ENCODE measurements at regions not wholly inside any gene's neighbourhood (a gene's known extent, or its start where the extent isn't known, plus 50 kb on each side); places are given as distances from the start of the nearest gene placed in this dataset.
A peak's percentile ranks its signal among the peaks of the same experiment; 100 is the strongest.

DNA sequence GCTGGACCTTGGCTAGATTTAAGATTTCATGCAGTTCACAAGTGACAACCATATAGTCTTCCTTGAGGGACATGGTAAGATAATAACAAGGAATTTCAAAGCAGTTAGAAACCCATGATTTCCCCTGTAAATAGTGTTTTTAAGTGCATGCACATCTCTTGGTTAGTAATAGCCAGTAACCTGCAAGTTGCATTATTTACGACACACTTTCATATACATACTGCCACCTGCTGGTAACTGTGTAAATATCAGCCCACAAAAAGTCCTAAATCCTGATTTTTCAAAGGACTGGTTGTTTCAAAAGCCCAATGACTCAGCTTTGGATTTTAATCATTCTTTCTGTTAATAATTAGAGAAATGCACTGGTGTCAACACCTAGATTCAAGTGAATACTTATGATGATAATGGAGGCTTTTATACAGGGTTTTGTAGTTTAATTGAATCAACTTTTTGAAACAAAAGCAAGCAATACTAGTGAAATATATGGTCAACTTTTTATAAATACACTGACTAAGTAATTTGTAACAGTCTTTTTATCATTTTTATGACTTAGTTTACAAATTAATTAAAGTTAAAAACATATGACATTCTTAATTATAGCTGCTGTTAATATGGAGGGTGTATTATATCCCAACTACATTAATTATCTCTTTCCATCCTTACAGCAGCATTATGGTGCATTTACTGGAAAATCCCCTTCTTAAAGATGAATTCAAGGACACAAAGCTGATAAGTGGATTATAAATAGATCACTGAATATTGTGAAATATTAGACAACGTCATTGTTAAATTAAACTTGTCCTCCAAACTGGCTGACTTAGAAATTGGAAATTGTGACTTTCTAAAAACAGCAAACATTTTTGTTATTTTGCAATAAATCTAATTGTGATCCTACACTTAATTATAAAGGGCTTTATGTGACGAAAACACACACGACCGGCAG lies 367.7 kb upstream of the SEMA3D start:
- TF ChIP-seq JUND (IDR thresholded peaks at IDR 0.05): no peak
- TF ChIP-seq POLR2A (IDR thresholded peaks at IDR 0.05; ENCODE audit: borderline replicate concordance, extremely low read depth, insufficient read depth, insufficient read length): no peak
- TF ChIP-seq, protein P1, sequence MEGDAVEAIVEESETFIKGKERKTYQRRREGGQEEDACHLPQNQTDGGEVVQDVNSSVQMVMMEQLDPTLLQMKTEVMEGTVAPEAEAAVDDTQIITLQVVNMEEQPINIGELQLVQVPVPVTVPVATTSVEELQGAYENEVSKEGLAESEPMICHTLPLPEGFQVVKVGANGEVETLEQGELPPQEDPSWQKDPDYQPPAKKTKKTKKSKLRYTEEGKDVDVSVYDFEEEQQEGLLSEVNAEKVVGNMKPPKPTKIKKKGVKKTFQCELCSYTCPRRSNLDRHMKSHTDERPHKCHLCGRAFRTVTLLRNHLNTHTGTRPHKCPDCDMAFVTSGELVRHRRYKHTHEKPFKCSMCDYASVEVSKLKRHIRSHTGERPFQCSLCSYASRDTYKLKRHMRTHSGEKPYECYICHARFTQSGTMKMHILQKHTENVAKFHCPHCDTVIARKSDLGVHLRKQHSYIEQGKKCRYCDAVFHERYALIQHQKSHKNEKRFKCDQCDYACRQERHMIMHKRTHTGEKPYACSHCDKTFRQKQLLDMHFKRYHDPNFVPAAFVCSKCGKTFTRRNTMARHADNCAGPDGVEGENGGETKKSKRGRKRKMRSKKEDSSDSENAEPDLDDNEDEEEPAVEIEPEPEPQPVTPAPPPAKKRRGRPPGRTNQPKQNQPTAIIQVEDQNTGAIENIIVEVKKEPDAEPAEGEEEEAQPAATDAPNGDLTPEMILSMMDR (IDR thresholded peaks at IDR 0.05 in 2 of 3, conservative IDR thresholded peaks at IDR 0.05 in 1 of 3; ENCODE audit: borderline replicate concordance in 1 of 3, insufficient read depth in 1 of 3, low read depth in 2 of 3, low read length in 2 of 3): peak; percentile 49 to 82 (median 59); a peak in 5 of 6 replicates
- no peak for TF ChIP-seq POLR2AphosphoS5 (IDR thresholded peaks at IDR 0.05; ENCODE audit: low read depth, low read length)
